Tibial nerve (tissue), 4 donors: ENCODE measurements at regions not wholly inside any gene's neighbourhood (a gene's known extent, or its start where the extent isn't known, plus 50 kb on each side); places are given as distances from the start of the nearest gene placed in this dataset.

Experiments used
- EP300 ChIP-seq, 2 donors: sonication (generic); formaldehyde crosslinking; IDR thresholded peaks; one replicate each; pipeline ENCODE4 v1.6.1; 2017; ENCODE audit warnings: antibody characterized with exemption in 2 of 2, mild to moderate bottlenecking in 1 of 2
- POLR2A ChIP-seq, 2 donors: fragments of 450-650 bp; IDR thresholded peaks; one replicate each; pipeline ENCODE4 v1.6.1; 2017; ENCODE audit warnings: antibody characterized with exemption in 2 of 2, mild to moderate bottlenecking in 2 of 2, moderate library complexity in 2 of 2
- TF ChIP-seq, protein P1 (sequence below), 5 experiments: fragments of 200-600 bp in 3 of 5; fragments of 450-650 bp in 2 of 5; sonication (generic) in 3 of 5; IDR thresholded peaks; one replicate each; pipeline ENCODE4 v1.5.1; 2016 to 2019; ENCODE audit warnings: antibody characterized with exemption in 5 of 5, mild to moderate bottlenecking in 3 of 5, moderate library complexity in 2 of 5

DNA sequence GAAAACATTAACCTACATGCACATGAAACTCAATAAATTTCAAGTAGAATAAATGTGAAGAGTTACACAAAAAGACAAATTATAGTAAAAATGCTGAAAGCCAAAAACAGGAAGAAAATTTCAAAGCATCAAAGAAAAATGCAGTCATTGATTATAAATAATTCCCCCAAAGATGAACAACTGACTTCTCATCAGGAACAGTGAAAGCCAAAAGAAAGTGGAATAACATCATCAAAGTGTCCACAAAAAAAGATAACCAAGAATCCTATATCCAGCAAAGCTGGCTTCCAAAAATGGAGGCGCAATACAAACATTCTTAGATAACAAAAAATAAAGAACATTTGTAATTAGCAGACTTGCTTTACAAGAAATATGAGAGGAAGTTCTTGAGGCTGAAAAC is 161.6 kb downstream of the CMPK2 start:
- TF ChIP-seq, protein P1, sequence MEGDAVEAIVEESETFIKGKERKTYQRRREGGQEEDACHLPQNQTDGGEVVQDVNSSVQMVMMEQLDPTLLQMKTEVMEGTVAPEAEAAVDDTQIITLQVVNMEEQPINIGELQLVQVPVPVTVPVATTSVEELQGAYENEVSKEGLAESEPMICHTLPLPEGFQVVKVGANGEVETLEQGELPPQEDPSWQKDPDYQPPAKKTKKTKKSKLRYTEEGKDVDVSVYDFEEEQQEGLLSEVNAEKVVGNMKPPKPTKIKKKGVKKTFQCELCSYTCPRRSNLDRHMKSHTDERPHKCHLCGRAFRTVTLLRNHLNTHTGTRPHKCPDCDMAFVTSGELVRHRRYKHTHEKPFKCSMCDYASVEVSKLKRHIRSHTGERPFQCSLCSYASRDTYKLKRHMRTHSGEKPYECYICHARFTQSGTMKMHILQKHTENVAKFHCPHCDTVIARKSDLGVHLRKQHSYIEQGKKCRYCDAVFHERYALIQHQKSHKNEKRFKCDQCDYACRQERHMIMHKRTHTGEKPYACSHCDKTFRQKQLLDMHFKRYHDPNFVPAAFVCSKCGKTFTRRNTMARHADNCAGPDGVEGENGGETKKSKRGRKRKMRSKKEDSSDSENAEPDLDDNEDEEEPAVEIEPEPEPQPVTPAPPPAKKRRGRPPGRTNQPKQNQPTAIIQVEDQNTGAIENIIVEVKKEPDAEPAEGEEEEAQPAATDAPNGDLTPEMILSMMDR (IDR thresholded peaks at IDR 0.05): no peak
- TF ChIP-seq POLR2A (IDR thresholded peaks at IDR 0.05): no peak
- no peak for TF ChIP-seq EP300 (IDR thresholded peaks at IDR 0.05)
